K562 (cell line): ENCODE measurements at regions not wholly inside any gene's neighbourhood (a gene's known extent, or its start where the extent isn't known, plus 50 kb on each side); places are given as distances from the start of the nearest gene placed in this dataset.

Experiments used
- ATAC-seq: fragments of 200-7000 bp; cut with Tn5 transposase; 3 replicates; pipeline ENCODE4 v1.9.1; 2020; ENCODE audit warnings: moderate library complexity
- BruUV-seq: library from RNA; stranded (reverse); fragments of 400-500 nt; replicated peaks from 2 replicates; lab custom pipeline; 2021; lab: Mats Ljungman, UMichigan
- CTCF ChIA-PET: fragments of 300-600 bp; formaldehyde crosslinking; extraction: SDS; loops from one replicate; lab custom pipeline; 2021; ENCODE audit warnings: low intra/inter-chr PET ratio; lab: Yijun Ruan, JAX
- POLR2A ChIA-PET: fragments of 300-600, 350-650 bp; sonication (Branson Sonifier 250); formaldehyde crosslinking; extraction: SDS; loops from one replicate; lab custom pipeline; 2021; ENCODE audit warnings: antibody characterized with exemption, inconsistent platforms; lab: Yijun Ruan, JAX
- DNase-seq, 4 experiments: peaks; one replicate each; pipeline versions ENCODE4 v3.0.0 to v3.0.0-alpha.2; 2011 to 2018; ENCODE audit warnings: low spot score in 3 of 4, mixed read lengths in 3 of 4; ENCODE audit errors: extremely low read depth in 1 of 4
- FAIRE-seq: peaks from 2 replicates; lab custom pipeline; 2011; peaks lifted over from hg19 to GRCh38; lab: Jason Lieb, UNC
- H2AFZ ChIP-seq: 2 replicates; pipeline ENCODE4 v1.6.0; 2011; ENCODE audit warnings: low read depth, low read length, control low read depth, inconsistent platforms
- H3K27ac ChIP-seq: fragments of 200-600 bp; 3 replicates; pipeline ENCODE4 v1.8.0; 2011; ENCODE audit warnings: low read depth, mild to moderate bottlenecking, control low read depth, inconsistent platforms, low read length, moderate library complexity, mixed read lengths; ENCODE audit errors: extremely low read depth
- H3K27me3 ChIP-seq, 2 experiments: fragments of 300-600 bp in 1 of 2; 2 replicates in 1 of 2; 3 replicates in 1 of 2; pipeline versions ENCODE4 v1.6.0 to v1.8.0; 2011; ENCODE audit warnings: inconsistent platforms in 2 of 2, low read length in 2 of 2, mild to moderate bottlenecking in 1 of 2, mixed read lengths in 1 of 2, moderate library complexity in 1 of 2; ENCODE audit not compliant: control insufficient read depth in 2 of 2, insufficient read depth in 2 of 2
- H3K36me3 ChIP-seq: fragments of 300-600 bp; 3 replicates; pipeline ENCODE4 v1.8.0; 2011; ENCODE audit warnings: mild to moderate bottlenecking, low read length, inconsistent platforms; ENCODE audit not compliant: control insufficient read depth, insufficient read depth
- H3K4me1 ChIP-seq, 2 experiments: fragments of 200-600 bp in 1 of 2; replicated peaks in 1 of 2; 2 replicates in 1 of 2; 3 replicates in 1 of 2; pipeline versions ENCODE4 v1.5.1 to v1.8.0; 2011; ENCODE audit warnings: inconsistent platforms in 2 of 2, low read length in 2 of 2, mild to moderate bottlenecking in 1 of 2, mixed read lengths in 1 of 2, moderate library complexity in 1 of 2; ENCODE audit not compliant: control insufficient read depth in 2 of 2, insufficient read depth in 2 of 2
- H3K4me2 ChIP-seq: 2 replicates; pipeline ENCODE4 v1.6.1; 2011; ENCODE audit warnings: low read length, control low read depth, inconsistent platforms, mixed read lengths; ENCODE audit not compliant: insufficient read depth
- H3K4me3 ChIP-seq: fragments of 200-600 bp; sonication (generic), shearing (Covaris generic); 2 replicates; pipeline ENCODE4 v1.5.1; 2016; ENCODE audit warnings: control low read depth, inconsistent platforms
- H3K79me2 ChIP-seq: fragments of 200-600 bp; 3 replicates; pipeline ENCODE4 v1.8.0; 2011; ENCODE audit warnings: low read length, inconsistent platforms; ENCODE audit not compliant: control insufficient read depth, insufficient read depth
- H3K9ac ChIP-seq, 2 experiments: 2 replicates each; pipeline versions ENCODE4 v1.6.0 to v1.6.1; 2011; ENCODE audit warnings: low read depth in 2 of 2, low read length in 2 of 2, control low read depth in 1 of 2, inconsistent platforms in 1 of 2, mild to moderate bottlenecking in 1 of 2, mixed read lengths in 1 of 2; ENCODE audit not compliant: insufficient read depth in 1 of 2
- H3K9me1 ChIP-seq: one replicate; pipeline ENCODE4 v1.6.0; 2011; ENCODE audit warnings: inconsistent platforms, mild to moderate bottlenecking, low read length, moderate library complexity; ENCODE audit not compliant: control insufficient read depth, insufficient read depth
- H3K9me3 ChIP-seq: replicated peaks from 2 replicates; pipeline ENCODE4 v1.5.1; 2011; ENCODE audit warnings: low read depth, low read length, inconsistent platforms; ENCODE audit not compliant: control insufficient read depth, insufficient read depth
- H4K20me1 ChIP-seq: replicated peaks from 2 replicates; pipeline ENCODE4 v1.6.1; 2011; ENCODE audit warnings: low read length, inconsistent platforms, mixed read lengths; ENCODE audit not compliant: control insufficient read depth, insufficient read depth
- BDP1 ChIP-seq: IDR thresholded peaks from 3 replicates; pipeline ENCODE4 v1.6.1; 2011; ENCODE audit not compliant: insufficient read length, insufficient read depth
- GATAD2A ChIP-seq: fragments of 450-650 bp; IDR thresholded peaks from 2 replicates; pipeline ENCODE4 v1.6.1; 2017
- TRIM28 ChIP-seq: fragments of 450-650 bp; IDR thresholded peaks from 2 replicates; pipeline ENCODE4 v1.6.1; 2017
- ZNF384 ChIP-seq: IDR thresholded peaks from 2 replicates; pipeline ENCODE4 v1.6.1; 2012; ENCODE audit warnings: low read depth, low read length, improper control_type of control experiment
- WGBS: fragments of 100-300 bp; shearing (Covaris generic); methylation state at CpG from one replicate; pipeline ENCODE4 v1.1.6; 2016; ENCODE audit warnings: low coverage, mixed read lengths; ENCODE audit not compliant: insufficient coverage; ENCODE audit errors: missing lambda C conversion rate; 5-methylcytosine and 5-hydroxymethylcytosine counted together
- in situ Hi-C: fragments of 300-500 bp; cut with MboI; formaldehyde crosslinking; loops from 4 replicates; pipeline ENCODE4 v1.15.0; 2018; ENCODE audit warnings: inconsistent platforms, mixed read lengths
- intact Hi-C: fragments of 100-400 bp; cut with micrococcal nuclease; formaldehyde crosslinking; loops from 2 replicates; pipeline ENCODE4 v1.14.2; 2022

- TF ChIP-seq TRIM28 (no peak), ZNF384 (no peak), BDP1 (no peak)
- 1% methylated on average over 6 of the region's 6 CpGs for WGBS
- Histone ChIP-seq H3K9me3 (no peaks in the 10 kb centered on the region), H3K9me1 (no peaks in the 10 kb centered on the region), H3K36me3 (no peaks in the 10 kb centered on the region), H3K79me2 (no peaks in the 10 kb centered on the region), H3K4me1 (no peaks in the 10 kb centered on the region), H2AFZ (no peak overlapping the region), H3K4me2 (no peak overlapping the region), H3K27me3 (no peaks in the 10 kb centered on the region), H4K20me1 (no peaks in the 10 kb centered on the region), H3K27ac (no peak overlapping the region), H3K9ac (no peak overlapping the region), H3K4me3 (no peak overlapping the region)
- CTCF ChIA-PET: no interaction called here
- POLR2A ChIA-PET: no interaction called here
- BruUV-seq: no TSS peak
- no peak for ATAC-seq
- no peak for FAIRE-seq
- in situ Hi-C loops (no loop called here), intact Hi-C loops (no loop called here)
- no peak for DNase-seq
These were observed 125.6 kb upstream of the SLCO6A1 start for GRCh38 chr5:102624405-102624804.

DNA sequence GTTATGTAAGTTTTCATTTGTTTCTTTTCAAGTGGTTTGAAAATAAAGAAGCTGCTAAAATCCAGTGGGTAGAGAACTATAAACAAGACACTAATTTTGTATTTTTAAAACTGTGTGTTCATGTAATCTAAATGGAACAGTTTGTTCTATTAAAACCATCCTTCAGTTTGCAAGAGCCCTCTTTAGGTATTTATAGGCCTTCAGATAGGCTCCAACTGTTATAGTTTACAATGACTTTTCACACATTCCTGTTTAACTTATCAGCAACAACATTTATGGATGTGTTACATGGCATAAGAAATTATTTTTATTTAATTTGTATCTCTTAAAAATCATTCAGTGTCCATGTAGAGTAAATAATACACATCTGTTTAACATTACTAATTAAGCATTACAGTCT, 126.7 kb upstream of the SLCO6A1 start:
- intact Hi-C loops: no loop called here

More for the DNA sequence above, 126.7 kb upstream of the SLCO6A1 start:
- no peak overlapping the region for H3K4me3 ChIP-seq
- H3K36me3 ChIP-seq: no peaks in the 10 kb centered on the region
- H4K20me1 ChIP-seq: no peaks in the 10 kb centered on the region
- no peaks in the 10 kb centered on the region for H3K9me1 ChIP-seq
- FAIRE-seq (no peak), DNase-seq (no peak), ATAC-seq (no peak)
- POLR2A ChIA-PET: no interaction called here
- H3K4me1 ChIP-seq: no peaks in the 10 kb centered on the region
- no peak overlapping the region for H3K27ac ChIP-seq
- no peak overlapping the region for H2AFZ ChIP-seq
- H3K9me3 ChIP-seq: no peaks in the 10 kb centered on the region
- H3K9ac ChIP-seq: no peak overlapping the region
- H3K27me3 ChIP-seq: no peaks in the 10 kb centered on the region
- TF ChIP-seq GATAD2A: no peak
- in situ Hi-C loops: no loop called here
- CTCF ChIA-PET: no interaction called here
- H3K79me2 ChIP-seq: no peaks in the 10 kb centered on the region
- no TSS peak for BruUV-seq
- no peak overlapping the region for H3K4me2 ChIP-seq
